ENCODE measurements at regions not wholly inside any gene's neighbourhood (a gene's known extent, or its start where the extent isn't known, plus 50 kb on each side); places are given as distances from the start of the nearest gene placed in this dataset.

DNA sequence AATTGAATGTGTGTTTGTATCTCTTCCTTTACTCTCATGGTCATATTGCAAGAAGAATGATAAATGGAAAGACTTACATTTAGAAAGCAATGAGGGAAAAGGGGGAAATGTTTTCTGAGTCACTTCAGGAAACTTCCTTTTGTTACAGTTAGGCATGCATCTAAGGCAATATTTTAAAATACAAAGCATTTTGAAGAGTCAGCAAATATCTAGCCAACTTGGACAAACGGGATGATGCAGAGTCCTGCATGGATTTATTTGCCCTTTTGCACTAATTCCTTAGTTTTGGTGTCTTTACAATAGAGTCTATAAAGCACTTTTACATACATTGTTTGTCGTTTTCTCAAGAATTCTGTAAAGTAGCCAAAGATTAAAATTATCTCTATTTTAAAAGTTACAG lies 286.2 kb upstream of the UBE2E2 start:
- Histone ChIP-seq H3K4me3 (ENCODE audit: low read length) (no peak overlapping the region), H3K36me3 (ENCODE audit: insufficient read depth, low read depth, low read length) (no peaks in the 10 kb centered on the region), H3K9ac (ENCODE audit: low read depth, low read length) (no peak overlapping the region), H3K4me1 (ENCODE audit: insufficient read depth, low read length) (no peaks in the 10 kb centered on the region), H3K27ac (ENCODE audit: low read length) (no peak overlapping the region), H3K9me3 (ENCODE audit: insufficient read depth, low read depth, low read length) (no peaks in the 10 kb centered on the region), H3K27me3 (ENCODE audit: insufficient read depth, low read length) (no peaks in the 10 kb centered on the region)

DNA sequence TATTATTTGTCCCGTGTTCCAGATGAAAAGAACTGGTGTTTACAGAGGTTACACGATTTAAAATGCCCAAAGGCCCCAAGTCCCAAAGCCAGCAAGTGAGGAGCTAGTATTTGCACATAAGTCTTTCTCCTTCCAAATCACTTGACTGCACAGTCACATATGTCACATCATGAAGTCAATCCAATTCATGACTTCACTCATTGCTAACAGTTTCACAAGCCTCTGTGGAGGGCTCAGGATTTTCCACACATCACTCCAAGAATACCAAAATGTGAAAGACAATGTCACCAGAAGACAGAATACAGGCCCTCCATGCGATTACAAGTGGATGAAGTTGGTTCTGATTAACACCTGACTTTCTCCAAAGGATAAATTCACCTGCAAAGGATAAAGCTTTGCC lies 283.1 kb upstream of the UBE2E2 start:
- H3K27ac ChIP-seq (ENCODE audit: low read length), result no peak overlapping the region
- H3K27me3 ChIP-seq (ENCODE audit: insufficient read depth, low read length), result no peaks in the 10 kb centered on the region
- no peaks in the 10 kb centered on the region for H3K36me3 ChIP-seq (ENCODE audit: insufficient read depth, low read depth, low read length)
- H3K9me3 ChIP-seq (ENCODE audit: insufficient read depth, low read depth, low read length), result no peaks in the 10 kb centered on the region
- no peaks in the 10 kb centered on the region for H3K4me1 ChIP-seq (ENCODE audit: insufficient read depth, low read length)
- no peak overlapping the region for H3K9ac ChIP-seq (ENCODE audit: low read depth, low read length)
- no peak overlapping the region for H3K4me3 ChIP-seq (ENCODE audit: low read length)

DNA sequence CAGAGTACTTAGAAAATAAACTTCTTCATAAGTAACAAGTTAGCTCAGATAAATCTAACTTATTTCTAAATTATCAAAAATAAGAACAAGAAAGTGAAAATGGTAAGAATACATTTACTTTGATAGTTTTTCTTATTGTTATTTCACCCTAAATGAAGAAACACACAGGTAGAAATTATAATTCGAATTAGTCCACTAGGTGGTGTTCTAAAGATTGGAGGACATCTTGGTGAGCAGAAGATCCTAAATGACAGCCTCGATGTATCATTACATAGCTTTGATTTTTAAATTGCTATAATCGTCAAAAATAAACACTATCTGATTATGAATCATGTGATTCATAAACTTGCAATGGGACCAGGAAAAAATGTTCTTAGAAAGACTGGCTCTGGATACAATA lies 280.8 kb upstream of the UBE2E2 start:
- no peaks in the 10 kb centered on the region for H3K9me3 ChIP-seq (ENCODE audit: insufficient read depth, low read depth, low read length)
- no peak overlapping the region for H3K9ac ChIP-seq (ENCODE audit: low read depth, low read length)
- no peaks in the 10 kb centered on the region for H3K36me3 ChIP-seq (ENCODE audit: insufficient read depth, low read depth, low read length)
- no peaks in the 10 kb centered on the region for H3K4me1 ChIP-seq (ENCODE audit: insufficient read depth, low read length)
- no peaks in the 10 kb centered on the region for H3K27me3 ChIP-seq (ENCODE audit: insufficient read depth, low read length)
- H3K27ac ChIP-seq (ENCODE audit: low read length), result no peak overlapping the region
- no peak overlapping the region for H3K4me3 ChIP-seq (ENCODE audit: low read length)

DNA sequence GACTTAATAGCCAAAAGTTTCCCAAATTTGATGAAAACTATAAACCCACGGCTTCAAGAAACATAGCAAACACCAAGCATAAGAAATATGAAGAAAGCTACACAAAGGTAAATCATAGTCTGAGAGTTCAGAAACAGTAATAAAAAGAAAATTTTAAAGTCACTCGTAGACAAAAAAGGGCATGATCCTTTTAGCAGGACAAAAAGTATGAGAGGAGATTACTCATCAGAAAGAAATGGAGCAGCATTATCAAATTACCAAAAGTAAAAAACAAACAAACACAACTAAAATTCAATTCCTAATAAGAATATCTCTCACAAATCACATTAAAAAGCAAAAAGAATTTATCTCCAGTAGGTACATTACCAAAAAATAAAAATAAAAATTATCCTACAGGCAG lies 279.4 kb upstream of the UBE2E2 start:
- Histone ChIP-seq H3K27ac (ENCODE audit: low read length) (no peak overlapping the region), H3K27me3 (ENCODE audit: insufficient read depth, low read length) (no peaks in the 10 kb centered on the region), H3K9me3 (ENCODE audit: insufficient read depth, low read depth, low read length) (no peaks in the 10 kb centered on the region), H3K4me1 (ENCODE audit: insufficient read depth, low read length) (no peaks in the 10 kb centered on the region), H3K36me3 (ENCODE audit: insufficient read depth, low read depth, low read length) (no peaks in the 10 kb centered on the region), H3K4me3 (ENCODE audit: low read length) (no peak overlapping the region), H3K9ac (ENCODE audit: low read depth, low read length) (no peak overlapping the region)

DNA sequence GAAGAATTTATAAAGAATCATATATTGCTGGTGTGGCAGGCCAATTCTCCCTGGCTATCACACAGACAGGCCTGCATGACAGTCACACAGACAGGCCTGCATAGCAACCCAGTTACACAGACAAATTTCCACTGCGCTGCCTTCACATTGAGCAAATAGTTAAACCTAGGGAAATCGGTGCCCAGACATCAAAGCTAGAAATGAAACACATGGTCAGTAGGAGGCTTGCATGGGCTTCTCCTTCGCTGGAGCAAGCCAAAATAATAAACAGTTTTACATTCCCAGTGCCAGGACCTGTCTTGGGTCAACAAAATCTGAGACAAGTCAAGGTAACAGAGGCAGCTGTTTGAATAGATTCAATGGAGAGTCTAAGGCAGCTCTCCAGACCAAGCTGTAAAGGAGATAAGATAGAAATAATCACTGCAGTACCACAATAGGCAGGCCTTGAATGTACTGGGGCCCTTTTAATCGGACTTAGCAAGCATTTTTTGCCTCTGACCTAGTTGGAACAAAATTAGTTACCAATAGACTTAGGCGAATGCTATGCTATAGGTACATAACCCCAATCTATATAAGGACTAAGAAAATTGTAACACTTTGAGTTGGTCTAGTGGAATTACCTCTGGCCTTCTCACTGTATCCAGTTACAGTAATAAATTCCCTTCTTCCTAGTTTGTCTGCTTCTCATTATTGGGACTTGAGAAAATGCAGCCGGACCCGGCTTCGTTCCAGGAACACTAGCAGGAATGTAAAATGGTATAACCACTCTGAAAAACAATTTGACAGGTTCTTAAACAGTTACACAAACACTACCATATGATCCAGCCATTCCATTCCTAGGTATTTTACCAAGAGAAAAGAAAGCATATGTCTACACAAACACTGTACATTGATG lies 274.7 kb upstream of the UBE2E2 start:
- Histone ChIP-seq H3K9me3 (ENCODE audit: insufficient read depth, low read depth, low read length) (no peaks in the 10 kb centered on the region), H3K27me3 (ENCODE audit: insufficient read depth, low read length) (no peaks in the 10 kb centered on the region), H3K4me1 (ENCODE audit: insufficient read depth, low read length) (no peaks in the 10 kb centered on the region), H3K27ac (ENCODE audit: low read length) (no peak overlapping the region), H3K9ac (ENCODE audit: low read depth, low read length) (no peak overlapping the region), H3K4me3 (ENCODE audit: low read length) (no peak overlapping the region), H3K36me3 (ENCODE audit: insufficient read depth, low read depth, low read length) (no peaks in the 10 kb centered on the region)

DNA sequence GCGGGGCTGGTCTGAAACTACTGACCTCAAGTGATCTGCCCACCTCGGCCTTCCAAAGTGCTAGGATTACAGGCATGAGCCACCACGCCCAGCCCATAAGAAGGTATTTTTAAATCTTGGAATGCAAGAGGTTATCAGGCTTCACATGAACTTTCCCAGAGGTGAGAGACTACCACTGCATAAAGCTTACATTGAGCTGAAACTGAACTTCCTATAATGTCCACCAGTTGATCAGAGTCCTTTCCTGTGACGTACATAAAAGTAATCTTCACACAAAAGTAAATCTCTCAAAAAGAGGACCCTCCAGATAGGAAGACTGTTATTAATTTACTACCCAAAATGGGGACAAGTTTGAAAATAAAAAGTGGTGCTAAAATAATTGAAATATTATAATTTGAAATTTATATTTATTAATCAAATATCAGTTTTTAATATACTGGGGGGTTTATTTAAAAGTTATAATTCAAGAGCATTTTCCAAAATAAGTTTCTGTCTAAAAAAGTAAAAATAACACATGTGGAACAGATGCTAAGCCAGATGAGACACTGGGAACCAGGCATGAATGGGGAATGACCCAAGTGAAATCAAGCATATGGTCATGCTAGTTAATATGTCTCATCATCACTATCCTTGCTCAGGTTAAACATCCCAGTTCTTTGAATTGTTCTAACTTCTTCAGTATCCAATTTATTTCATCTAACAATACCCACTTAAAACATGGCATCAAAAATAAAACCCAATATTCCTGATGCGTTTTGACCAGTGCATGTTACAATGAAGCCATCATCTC lies 269.9 kb upstream of the UBE2E2 start:
- Histone ChIP-seq H3K27ac (ENCODE audit: low read length) (no peak overlapping the region), H3K9ac (ENCODE audit: low read depth, low read length) (no peak overlapping the region), H3K27me3 (ENCODE audit: insufficient read depth, low read length) (no peaks in the 10 kb centered on the region), H3K36me3 (ENCODE audit: insufficient read depth, low read depth, low read length) (no peaks in the 10 kb centered on the region), H3K4me3 (ENCODE audit: low read length) (no peak overlapping the region), H3K4me1 (ENCODE audit: insufficient read depth, low read length) (no peaks in the 10 kb centered on the region), H3K9me3 (ENCODE audit: insufficient read depth, low read depth, low read length) (no peaks in the 10 kb centered on the region)

DNA sequence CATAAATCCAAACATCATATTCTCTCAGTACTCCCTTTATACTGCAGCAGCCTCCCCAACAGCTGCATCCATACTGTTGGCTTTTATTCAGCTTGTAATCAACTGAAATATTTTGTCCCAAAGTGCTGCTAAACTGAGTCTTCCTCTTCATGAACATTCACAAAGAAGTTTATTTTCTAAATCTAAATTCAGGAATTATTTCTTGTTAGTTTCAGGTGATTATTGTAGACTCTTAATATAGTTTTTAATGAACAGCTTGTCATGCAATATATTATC lies 269.3 kb upstream of the UBE2E2 start:
- Histone ChIP-seq H3K27ac (ENCODE audit: low read length) (no peak overlapping the region), H3K9me3 (ENCODE audit: insufficient read depth, low read depth, low read length) (no peaks in the 10 kb centered on the region), H3K36me3 (ENCODE audit: insufficient read depth, low read depth, low read length) (no peaks in the 10 kb centered on the region), H3K4me3 (ENCODE audit: low read length) (no peak overlapping the region), H3K9ac (ENCODE audit: low read depth, low read length) (no peak overlapping the region), H3K27me3 (ENCODE audit: insufficient read depth, low read length) (no peaks in the 10 kb centered on the region), H3K4me1 (ENCODE audit: insufficient read depth, low read length) (no peaks in the 10 kb centered on the region)

DNA sequence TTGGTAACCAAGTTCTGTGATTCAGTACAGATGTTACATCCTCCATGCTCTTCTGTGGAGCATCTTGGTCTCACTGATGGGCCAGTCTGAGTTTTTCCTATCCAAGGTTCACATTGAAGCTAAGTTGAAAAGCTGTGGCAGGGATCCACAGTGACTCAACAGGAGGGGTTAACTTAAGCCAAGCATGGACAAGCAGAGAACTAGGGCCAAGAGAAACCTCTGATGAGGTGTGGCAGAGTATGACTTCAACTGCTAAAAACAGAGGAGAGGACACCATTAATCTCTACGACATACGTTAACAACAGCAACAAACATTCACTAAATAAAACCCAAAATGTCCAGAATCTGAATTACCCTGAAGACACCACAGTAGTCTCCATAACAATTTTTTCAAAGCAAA lies 268.1 kb upstream of the UBE2E2 start:
- no peak overlapping the region for H3K27ac ChIP-seq (ENCODE audit: low read length)
- no peaks in the 10 kb centered on the region for H3K4me1 ChIP-seq (ENCODE audit: insufficient read depth, low read length)
- no peak overlapping the region for H3K9ac ChIP-seq (ENCODE audit: low read depth, low read length)

DNA sequence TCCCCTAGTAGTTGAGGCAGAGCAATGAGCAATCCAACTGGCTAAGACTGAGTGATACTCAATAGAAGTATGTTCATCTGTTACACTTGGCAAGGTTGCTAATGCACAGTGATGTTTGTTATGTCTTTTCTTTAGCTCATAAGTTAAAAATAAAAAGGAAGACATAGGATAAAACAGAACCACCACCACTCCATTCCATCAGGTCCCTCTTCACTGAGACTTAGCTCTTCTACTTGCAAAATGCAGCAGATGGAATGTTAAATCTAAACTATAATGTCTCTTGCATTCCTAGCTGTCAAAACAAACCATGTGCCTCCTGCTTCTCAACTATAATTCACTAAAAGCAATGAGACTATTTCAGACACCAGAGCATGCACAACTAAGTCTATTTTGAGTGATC lies 265.6 kb upstream of the UBE2E2 start:
- Histone ChIP-seq H3K36me3 (ENCODE audit: insufficient read depth, low read depth, low read length) (no peaks in the 10 kb centered on the region), H3K27me3 (ENCODE audit: insufficient read depth, low read length) (no peaks in the 10 kb centered on the region), H3K4me1 (ENCODE audit: insufficient read depth, low read length) (no peaks in the 10 kb centered on the region), H3K9me3 (ENCODE audit: insufficient read depth, low read depth, low read length) (no peaks in the 10 kb centered on the region), H3K27ac (ENCODE audit: low read length) (no peak overlapping the region), H3K9ac (ENCODE audit: low read depth, low read length) (no peak overlapping the region), H3K4me3 (ENCODE audit: low read length) (no peak overlapping the region)

More for the DNA sequence above, 268.1 kb upstream of the UBE2E2 start:
- Histone ChIP-seq H3K27me3 (ENCODE audit: insufficient read depth, low read length) (no peaks in the 10 kb centered on the region), H3K9me3 (ENCODE audit: insufficient read depth, low read depth, low read length) (no peaks in the 10 kb centered on the region), H3K36me3 (ENCODE audit: insufficient read depth, low read depth, low read length) (no peaks in the 10 kb centered on the region), H3K4me3 (ENCODE audit: low read length) (no peak overlapping the region)

DNA sequence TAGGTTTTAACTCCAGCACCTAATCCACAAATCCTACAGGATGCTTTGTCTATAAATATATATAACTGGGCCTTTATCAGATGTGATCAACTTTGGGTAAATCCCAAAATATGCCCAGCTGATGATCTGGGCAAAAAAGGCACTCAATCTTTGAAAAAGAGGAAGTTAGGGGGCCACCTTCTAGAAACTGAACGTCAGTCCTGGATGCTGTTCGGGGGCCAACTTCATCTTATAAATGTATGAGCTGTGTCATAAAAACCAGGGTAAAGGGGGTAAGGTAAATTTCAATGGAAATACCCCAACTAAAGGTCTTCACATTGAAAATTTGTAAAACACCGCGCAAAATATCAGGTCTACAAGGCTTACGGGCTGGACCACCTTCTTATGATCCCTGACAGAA lies 264.4 kb upstream of the UBE2E2 start:
- Histone ChIP-seq H3K27ac (ENCODE audit: low read length) (no peak overlapping the region), H3K4me3 (ENCODE audit: low read length) (no peak overlapping the region), H3K4me1 (ENCODE audit: insufficient read depth, low read length) (no peaks in the 10 kb centered on the region), H3K9ac (ENCODE audit: low read depth, low read length) (no peak overlapping the region), H3K36me3 (ENCODE audit: insufficient read depth, low read depth, low read length) (no peaks in the 10 kb centered on the region), H3K9me3 (ENCODE audit: insufficient read depth, low read depth, low read length) (no peaks in the 10 kb centered on the region), H3K27me3 (ENCODE audit: insufficient read depth, low read length) (no peaks in the 10 kb centered on the region)

DNA sequence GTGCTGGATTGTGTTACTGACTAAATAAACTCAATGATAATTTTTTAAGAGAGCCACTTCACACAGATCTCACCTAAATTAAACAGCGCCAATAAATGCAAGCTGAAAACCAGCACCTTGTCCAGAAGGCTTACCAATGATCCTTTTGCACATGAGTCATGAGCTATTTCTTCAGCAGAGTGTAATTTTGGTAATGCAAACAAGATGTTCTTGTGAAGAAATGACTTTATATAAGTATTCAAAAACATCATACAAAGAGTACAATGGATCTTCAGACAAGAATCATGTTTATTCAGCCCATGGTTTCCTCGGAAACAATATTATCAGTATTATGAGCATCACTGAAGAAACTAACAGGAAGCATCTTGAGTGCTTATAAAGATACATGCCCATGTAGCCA lies 263.8 kb upstream of the UBE2E2 start:
- H3K4me3 ChIP-seq (ENCODE audit: low read length), result no peak overlapping the region
- no peak overlapping the region for H3K9ac ChIP-seq (ENCODE audit: low read depth, low read length)
- no peaks in the 10 kb centered on the region for H3K36me3 ChIP-seq (ENCODE audit: insufficient read depth, low read depth, low read length)
- H3K27ac ChIP-seq (ENCODE audit: low read length), result no peak overlapping the region
- no peaks in the 10 kb centered on the region for H3K4me1 ChIP-seq (ENCODE audit: insufficient read depth, low read length)
- no peaks in the 10 kb centered on the region for H3K9me3 ChIP-seq (ENCODE audit: insufficient read depth, low read depth, low read length)
- H3K27me3 ChIP-seq (ENCODE audit: insufficient read depth, low read length), result no peaks in the 10 kb centered on the region

DNA sequence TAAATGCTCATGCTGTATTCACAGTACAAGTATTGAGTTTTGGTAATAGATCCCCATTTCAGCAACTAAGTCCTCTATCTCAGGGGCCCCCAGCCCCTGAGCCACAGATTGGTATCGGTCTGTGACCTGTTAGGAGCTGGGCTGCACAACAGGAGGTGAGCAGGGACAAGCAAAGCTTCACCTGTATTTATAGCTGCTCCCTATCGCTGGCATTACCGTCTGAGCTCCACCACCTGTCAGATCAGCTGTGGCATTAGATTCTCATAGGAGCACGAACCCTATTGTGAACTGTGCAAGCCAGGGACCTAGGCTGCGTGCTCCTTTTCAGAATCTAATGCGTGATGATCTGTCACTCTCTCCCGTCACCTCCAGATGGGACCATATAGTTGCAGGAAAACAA lies 262.8 kb upstream of the UBE2E2 start:
- Histone ChIP-seq H3K27me3 (ENCODE audit: insufficient read depth, low read length) (no peaks in the 10 kb centered on the region), H3K9ac (ENCODE audit: low read depth, low read length) (no peak overlapping the region), H3K27ac (ENCODE audit: low read length) (no peak overlapping the region), H3K9me3 (ENCODE audit: insufficient read depth, low read depth, low read length) (no peaks in the 10 kb centered on the region), H3K36me3 (ENCODE audit: insufficient read depth, low read depth, low read length) (no peaks in the 10 kb centered on the region), H3K4me3 (ENCODE audit: low read length) (no peak overlapping the region), H3K4me1 (ENCODE audit: insufficient read depth, low read length) (no peaks in the 10 kb centered on the region)
